Erythroblast (primary cell): ENCODE measurements at regions not wholly inside any gene's neighbourhood (a gene's known extent, or its start where the extent isn't known, plus 50 kb on each side); places are given as distances from the start of the nearest gene placed in this dataset.

Source experiments
- GATA1 ChIP-seq: IDR thresholded peaks from 2 replicates; pipeline ENCODE4 v1.6.1; 2011; ENCODE audit warnings: low read depth, mild to moderate bottlenecking, control low read depth, low read length, moderate library complexity
- POLR2A ChIP-seq: IDR thresholded peaks from 2 replicates; pipeline ENCODE4 v1.6.1; 2011; ENCODE audit warnings: mild to moderate bottlenecking, low read length

DNA sequence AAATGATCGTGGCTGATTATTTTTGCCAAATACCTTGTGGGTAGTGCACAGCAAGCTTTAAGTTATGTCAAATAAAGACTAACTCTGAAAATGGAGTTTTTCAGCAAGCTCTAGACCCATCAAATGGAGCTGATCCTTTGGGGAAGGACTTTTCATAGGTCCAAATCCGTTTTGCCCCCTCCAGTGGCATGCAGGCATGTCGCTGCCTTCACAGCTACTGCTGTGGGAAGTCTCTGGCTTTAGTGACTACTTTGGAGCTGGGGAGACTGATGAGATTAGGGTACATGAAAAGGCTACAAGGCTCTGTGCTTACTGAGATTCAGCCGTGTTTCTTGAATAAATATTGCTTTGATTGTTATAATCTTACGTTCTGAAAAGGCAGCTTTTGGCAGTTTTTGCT, 106.6 kb upstream of the HS3ST1 start:
- TF ChIP-seq POLR2A (no peak), GATA1 (no peak)
